ENCODE measurements at regions not wholly inside any gene's neighbourhood (a gene's known extent, or its start where the extent isn't known, plus 50 kb on each side); places are given as distances from the start of the nearest gene placed in this dataset.
"Not testable (repeated sequence)": the region's sequence is repeated elsewhere in the genome, so short reads cannot be mapped to it uniquely, and the experiment has no call there.

- DNase-seq (ENCODE audit: low read depth in 3 of 3, low spot score in 1 of 3), result no peak
These were observed 139.3 kb upstream of the ODAD2 start for GRCh38 chr10:28137907-28138880.

DNA sequence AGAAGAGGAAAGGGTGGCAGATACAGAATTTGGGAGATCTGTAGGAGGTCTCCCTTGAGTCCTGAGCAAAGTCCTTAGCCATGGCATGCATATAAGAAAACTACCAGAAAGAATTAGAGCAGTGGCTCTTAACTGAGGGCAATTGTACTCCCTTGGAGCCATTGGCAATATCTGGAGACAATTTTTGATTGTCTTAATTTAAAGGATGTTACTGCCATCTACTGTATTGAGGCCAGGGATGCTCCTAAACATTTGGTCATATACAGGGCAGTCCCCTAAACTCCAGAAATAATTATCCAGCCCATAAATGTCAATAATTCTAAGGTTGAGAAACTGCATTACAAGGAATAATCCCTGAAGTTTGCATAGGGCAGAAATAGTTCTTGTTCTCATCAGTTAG is 136.4 kb upstream of the ODAD2 start:
- no peak for DNase-seq (ENCODE audit: low read depth in 3 of 3, low spot score in 1 of 3)

- no peak for DNase-seq (ENCODE audit: low read depth in 3 of 3, low spot score in 1 of 3)
These were observed 131.4 kb upstream of the ODAD2 start for GRCh38 chr10:28130267-28130666.

DNA sequence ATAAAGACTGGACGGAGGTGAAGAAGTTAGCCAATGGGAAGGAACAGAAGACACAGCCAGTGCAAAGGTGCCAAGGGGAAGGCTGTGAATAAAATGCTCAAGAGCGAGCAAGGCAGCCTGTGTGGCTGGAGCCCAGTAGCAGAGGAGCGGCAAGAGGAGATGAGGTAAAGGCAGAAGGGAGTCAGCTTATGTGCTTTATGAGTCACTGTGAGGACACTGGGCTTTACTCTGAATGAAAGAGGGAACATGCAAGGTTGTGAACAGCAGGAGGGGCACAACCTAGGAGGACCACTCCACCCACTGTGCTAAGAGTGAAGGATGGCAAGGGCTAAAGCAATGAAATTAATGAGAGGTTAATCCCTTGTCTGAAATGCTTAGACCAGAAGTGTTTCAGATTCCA is 129.0 kb upstream of the ODAD2 start:
- no peak for DNase-seq (ENCODE audit: low read depth in 3 of 3, low spot score in 1 of 3)

DNA sequence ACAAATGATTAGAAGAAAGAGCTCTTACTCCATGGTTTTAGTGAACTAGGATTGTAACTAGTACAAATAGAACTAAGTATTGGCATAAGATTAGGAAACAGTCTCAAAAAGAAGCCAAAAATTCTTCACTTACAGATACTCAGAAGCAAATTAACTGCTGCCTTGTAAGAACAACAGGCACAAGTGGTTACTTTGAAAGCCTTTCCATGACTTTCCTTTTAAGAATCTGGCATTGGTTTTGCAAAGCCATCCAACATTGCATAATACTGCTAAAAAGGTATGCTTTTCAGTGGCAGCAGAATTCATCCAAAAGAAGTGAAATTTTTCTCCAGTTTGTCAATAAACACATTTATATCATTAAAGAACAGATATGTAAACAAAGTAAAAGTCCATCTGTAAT is 126.8 kb upstream of the ODAD2 start:
- DNase-seq (ENCODE audit: low read depth in 3 of 3, low spot score in 1 of 3), result no peak

- DNase-seq (ENCODE audit: low read depth in 3 of 3, low spot score in 1 of 3), result no peak
These were observed 121.9 kb upstream of the ODAD2 start for GRCh38 chr10:28120795-28121194.

DNA sequence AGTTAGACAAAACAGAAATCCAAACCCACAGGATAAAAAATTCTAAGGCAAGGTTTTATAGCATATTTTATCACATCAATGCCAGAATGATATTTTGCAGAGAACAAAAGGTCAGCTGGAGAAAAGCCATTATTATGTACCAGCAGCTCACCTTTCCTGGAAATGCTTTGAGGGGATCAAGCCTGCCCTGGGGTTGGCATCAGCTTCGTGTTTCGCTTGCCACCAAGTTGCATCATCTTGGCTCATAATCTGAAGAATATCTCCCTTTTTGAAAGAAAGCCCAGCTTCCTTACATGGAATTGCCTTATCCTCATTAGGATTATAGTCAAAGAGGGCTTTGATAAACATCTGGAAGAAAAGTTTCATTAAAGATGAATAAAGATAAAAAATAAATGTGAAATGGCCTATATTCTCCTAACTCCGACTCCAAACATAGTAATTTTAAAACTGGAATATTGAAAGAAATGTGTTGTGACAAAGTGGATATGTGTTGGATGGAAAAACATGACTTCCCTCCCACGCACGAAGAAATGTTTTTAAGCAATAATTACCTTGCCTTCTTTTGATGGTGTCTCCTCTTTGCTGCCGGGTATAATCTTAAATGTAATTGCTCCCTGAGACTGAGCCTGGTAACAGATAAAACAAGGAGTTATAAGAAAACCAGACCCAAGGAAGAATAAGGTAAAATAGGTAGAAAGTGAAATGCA is 121.3 kb upstream of the ODAD2 start:
- no peak for DNase-seq (ENCODE audit: low read depth in 3 of 3, low spot score in 1 of 3)

- no peak for DNase-seq (ENCODE audit: low read depth in 3 of 3, low spot score in 1 of 3)
These were observed 120.2 kb upstream of the ODAD2 start for GRCh38 chr10:28118985-28119628.

GRCh38 chr10:28113202-28113601 is 114.3 kb upstream of the ODAD2 start:
- no peak for DNase-seq (ENCODE audit: low read depth in 3 of 3, low spot score in 1 of 3)

DNA sequence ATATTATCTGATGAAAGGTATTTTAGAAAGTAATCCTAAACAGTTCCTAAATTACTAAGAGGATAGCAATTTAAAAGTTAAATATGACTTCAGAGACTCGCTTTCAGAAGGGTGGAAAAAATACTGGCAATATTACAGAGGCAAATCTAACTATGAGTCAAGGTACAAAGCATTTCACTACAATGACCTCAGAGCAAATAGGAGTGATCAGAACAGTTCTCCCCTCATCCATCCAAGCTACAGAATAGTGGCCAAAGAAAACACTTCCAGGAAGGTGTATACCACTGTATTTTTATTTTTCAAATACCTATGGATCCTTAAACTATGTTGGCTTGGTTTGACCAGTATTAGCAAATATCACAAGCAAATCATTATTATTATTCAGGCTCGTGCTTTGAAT is 112.8 kb upstream of the ODAD2 start:
- no peak for DNase-seq (ENCODE audit: low read depth in 3 of 3, low spot score in 1 of 3)

- DNase-seq (ENCODE audit: low read depth in 3 of 3, low spot score in 1 of 3), result no peak
These were observed 106.7 kb upstream of the ODAD2 start for GRCh38 chr10:28105561-28105960.

- no peak for DNase-seq (ENCODE audit: low read depth in 3 of 3, low spot score in 1 of 3)
These were observed 98.8 kb upstream of the ODAD2 start for GRCh38 chr10:28097633-28098032.

DNA sequence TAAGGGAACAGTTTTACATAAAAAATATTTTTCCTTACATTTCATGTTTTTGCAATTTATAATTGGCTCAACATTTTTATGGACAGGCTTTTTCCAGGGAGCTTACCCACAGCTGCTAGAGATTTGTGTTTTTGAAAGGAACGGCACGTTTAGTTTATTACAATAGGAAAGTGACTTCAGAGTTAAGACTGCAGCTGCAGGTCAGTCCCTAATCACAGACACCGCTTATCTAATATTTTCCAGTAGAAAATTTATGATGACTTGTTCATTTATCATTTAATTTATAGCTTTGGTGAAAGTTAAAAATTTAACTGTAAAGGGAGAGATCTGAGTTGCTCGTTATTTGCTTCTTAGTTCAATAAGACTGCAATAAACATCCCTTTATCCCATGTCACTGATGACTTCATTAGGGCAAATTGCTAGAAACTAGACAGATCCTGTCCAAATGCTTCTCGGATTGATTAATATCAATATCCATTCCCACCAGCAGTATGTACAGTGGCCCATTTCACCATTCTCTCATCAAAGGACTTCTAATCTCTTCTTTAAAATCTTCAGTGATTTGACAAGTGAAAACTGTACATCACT is 97.0 kb upstream of the ODAD2 start:
- no peak for DNase-seq (ENCODE audit: low read depth in 3 of 3, low spot score in 1 of 3)

- DNase-seq (ENCODE audit: low read depth in 3 of 3, low spot score in 1 of 3), result no peak
These were observed 95.2 kb upstream of the ODAD2 start for GRCh38 chr10:28094121-28094520.

DNA sequence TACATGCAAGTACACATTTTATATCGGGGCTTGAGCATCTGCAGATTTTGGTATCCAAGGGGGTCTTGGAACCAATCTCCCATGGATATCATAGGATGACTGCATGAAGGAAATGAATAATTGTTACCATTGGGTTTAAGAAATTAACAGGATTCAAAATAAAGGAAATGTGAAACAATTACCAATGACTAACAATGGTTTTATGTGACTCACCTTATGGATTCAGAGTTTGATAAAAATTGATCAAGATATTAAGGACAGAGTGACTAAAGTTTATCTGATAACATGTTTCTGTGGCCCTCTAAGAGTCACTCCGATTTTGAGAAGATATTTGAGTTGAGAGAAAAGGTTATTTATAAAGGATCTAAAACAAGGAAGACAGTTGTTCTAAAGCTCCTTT is 93.0 kb upstream of the ODAD2 start:
- no peak for DNase-seq (ENCODE audit: low read depth in 3 of 3, low spot score in 1 of 3)

GRCh38 chr10:28090506-28090905 is 91.6 kb upstream of the ODAD2 start:
- DNase-seq (ENCODE audit: low read depth in 3 of 3, low spot score in 1 of 3), result no peak

- DNase-seq (ENCODE audit: low read depth in 3 of 3, low spot score in 1 of 3), result no peak
These were observed 90.6 kb upstream of the ODAD2 start for GRCh38 chr10:28089467-28089866.

- no peak for DNase-seq (ENCODE audit: low read depth in 3 of 3, low spot score in 1 of 3)
These were observed 88.9 kb upstream of the ODAD2 start for GRCh38 chr10:28087661-28088351.

DNA sequence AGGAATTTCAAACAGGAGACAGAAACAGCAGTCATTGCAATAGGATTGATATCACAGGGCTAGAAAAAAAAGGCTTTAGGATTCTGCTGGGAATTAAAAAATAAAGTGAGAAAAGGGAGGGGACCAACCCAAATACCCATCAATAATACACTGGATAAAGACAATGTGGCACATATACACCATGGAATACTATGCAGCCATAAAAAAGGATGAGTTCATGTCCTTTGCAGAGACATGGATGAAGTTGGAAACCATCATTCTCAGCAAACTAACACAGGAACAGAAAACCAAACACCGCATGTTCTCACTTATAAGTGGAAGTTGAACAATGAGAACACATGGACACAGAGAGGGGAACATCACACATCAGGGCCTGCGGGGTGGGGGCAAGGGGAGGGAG is 86.9 kb upstream of the ODAD2 start:
- not testable (repeated sequence) for DNase-seq (ENCODE audit: low read depth in 3 of 3, low spot score in 1 of 3)

GRCh38 chr10:28082885-28083284 is 84.0 kb upstream of the ODAD2 start:
- DNase-seq (ENCODE audit: low read depth in 3 of 3, low spot score in 1 of 3), result no peak

- no peak for DNase-seq (ENCODE audit: low read depth in 3 of 3, low spot score in 1 of 3)
These were observed 83.4 kb upstream of the ODAD2 start for GRCh38 chr10:28082316-28082715.
